GM10248 (cell line): ENCODE measurements at regions not wholly inside any gene's neighbourhood (a gene's known extent, or its start where the extent isn't known, plus 50 kb on each side); places are given as distances from the start of the nearest gene placed in this dataset.

ENCODE experiments used
- CTCF ChIA-PET: fragments of 300-600 bp; sonication (Branson Sonifier 250); formaldehyde crosslinking; extraction: SDS; loops from one replicate; lab custom pipeline; 2021; ENCODE audit warnings: antibody characterized with exemption; lab: Yijun Ruan, JAX
- POLR2A ChIA-PET: fragments of 350-650 bp; sonication (Branson Sonifier 250); formaldehyde crosslinking; extraction: SDS; loops from one replicate; lab custom pipeline; 2020; ENCODE audit warnings: antibody characterized with exemption; lab: Yijun Ruan, JAX
- DNase-seq: peaks from one replicate; pipeline ENCODE4 v3.0.0; 2012; ENCODE audit errors: extremely low spot score
- TF ChIP-seq, protein P1 (sequence below): IDR thresholded peaks from 2 replicates; pipeline ENCODE4 v1.5.1; 2012; ENCODE audit warnings: mild to moderate bottlenecking, low read depth; ENCODE audit errors: extremely low read depth, missing control alignments, control extremely low read depth

DNA sequence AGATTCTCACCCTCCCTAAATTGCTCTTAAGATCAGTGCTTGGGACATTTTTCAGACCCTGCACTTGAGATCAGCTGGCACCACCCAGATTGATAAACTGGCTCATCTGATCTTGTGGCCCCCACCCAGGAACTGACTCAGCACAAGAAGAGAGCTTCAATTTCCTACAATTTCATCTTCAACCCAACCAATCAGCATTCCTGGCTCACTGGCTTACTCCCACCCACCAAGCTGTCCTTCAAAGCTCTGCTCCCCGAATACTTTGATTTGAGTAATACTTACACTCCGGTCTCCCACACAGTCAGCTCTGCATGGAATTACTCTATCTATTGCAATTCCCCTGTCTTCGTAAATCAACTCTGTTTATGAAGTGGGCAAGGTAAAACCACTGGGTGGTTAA lies 461.9 kb upstream of the RGS18 start:
- ChIA-PET CTCF (interaction anchor here (1.3 kb wide), 1 partner anchor 32 kb away, joined by 3 read pairs; no protein-coding TSS in a partner anchor), POLR2A (no interaction called here)
- TF ChIP-seq, protein P1, sequence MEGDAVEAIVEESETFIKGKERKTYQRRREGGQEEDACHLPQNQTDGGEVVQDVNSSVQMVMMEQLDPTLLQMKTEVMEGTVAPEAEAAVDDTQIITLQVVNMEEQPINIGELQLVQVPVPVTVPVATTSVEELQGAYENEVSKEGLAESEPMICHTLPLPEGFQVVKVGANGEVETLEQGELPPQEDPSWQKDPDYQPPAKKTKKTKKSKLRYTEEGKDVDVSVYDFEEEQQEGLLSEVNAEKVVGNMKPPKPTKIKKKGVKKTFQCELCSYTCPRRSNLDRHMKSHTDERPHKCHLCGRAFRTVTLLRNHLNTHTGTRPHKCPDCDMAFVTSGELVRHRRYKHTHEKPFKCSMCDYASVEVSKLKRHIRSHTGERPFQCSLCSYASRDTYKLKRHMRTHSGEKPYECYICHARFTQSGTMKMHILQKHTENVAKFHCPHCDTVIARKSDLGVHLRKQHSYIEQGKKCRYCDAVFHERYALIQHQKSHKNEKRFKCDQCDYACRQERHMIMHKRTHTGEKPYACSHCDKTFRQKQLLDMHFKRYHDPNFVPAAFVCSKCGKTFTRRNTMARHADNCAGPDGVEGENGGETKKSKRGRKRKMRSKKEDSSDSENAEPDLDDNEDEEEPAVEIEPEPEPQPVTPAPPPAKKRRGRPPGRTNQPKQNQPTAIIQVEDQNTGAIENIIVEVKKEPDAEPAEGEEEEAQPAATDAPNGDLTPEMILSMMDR = no peak
- no peak for DNase-seq

- DNase-seq = no peak
- ChIA-PET POLR2A (no interaction called here), CTCF (no interaction called here)
- TF ChIP-seq, protein P1 = no peak
Measured at GRCh38 chr1:191697556-191697955, 460.7 kb upstream of the RGS18 start.

GRCh38 chr1:191698246-191698645 lies 460.0 kb upstream of the RGS18 start:
- CTCF ChIA-PET = no interaction called here
- TF ChIP-seq, protein P1 = no peak
- POLR2A ChIA-PET = no interaction called here
- no peak for DNase-seq

GRCh38 chr1:191699343-191699742 lies 458.9 kb upstream of the RGS18 start:
- CTCF ChIA-PET = no interaction called here
- POLR2A ChIA-PET = no interaction called here
- no peak for DNase-seq
- TF ChIP-seq, protein P1 = no peak

- POLR2A ChIA-PET = no interaction called here
- TF ChIP-seq, protein P1 = no peak
Measured at GRCh38 chr1:191700922-191701321, 457.3 kb upstream of the RGS18 start.

DNA sequence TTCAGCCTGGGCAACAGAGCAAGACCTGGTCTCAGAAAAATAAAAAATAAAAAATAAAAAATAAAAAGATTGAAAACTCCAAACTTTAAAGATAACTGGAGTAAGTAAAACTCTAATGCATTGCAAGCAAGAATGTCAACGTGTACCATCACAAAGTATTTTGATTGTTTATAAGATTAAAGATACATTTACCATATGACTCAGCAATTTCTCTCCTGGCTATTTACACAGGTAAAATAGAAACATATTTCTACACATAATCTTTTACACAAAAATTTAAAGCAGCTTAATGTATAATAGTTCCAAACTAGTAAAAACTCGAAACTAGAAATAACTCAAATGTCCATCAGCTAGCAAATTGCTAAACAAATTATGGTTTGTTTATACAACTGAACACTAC lies 456.1 kb upstream of the RGS18 start:
- POLR2A ChIA-PET = no interaction called here

More at GRCh38 chr1:191700922-191701321, 457.3 kb upstream of the RGS18 start:
- CTCF ChIA-PET = no interaction called here
- no peak for DNase-seq

GRCh38 chr1:191707288-191707687 lies 451.0 kb upstream of the RGS18 start:
- POLR2A ChIA-PET = no interaction called here
- TF ChIP-seq, protein P1 = no peak
- no peak for DNase-seq
- CTCF ChIA-PET = interaction anchor here (1.1 kb wide), 1 partner anchor 28 kb away, joined by 3 read pairs; no protein-coding TSS in a partner anchor

More for the DNA sequence above, 456.1 kb upstream of the RGS18 start:
- no peak for DNase-seq
- TF ChIP-seq, protein P1 = no peak
- CTCF ChIA-PET = no interaction called here
